ENCODE measurements at regions not wholly inside any gene's neighbourhood (a gene's known extent, or its start where the extent isn't known, plus 50 kb on each side); places are given as distances from the start of the nearest gene placed in this dataset.
"Not testable (repeated sequence)": the region's sequence is repeated elsewhere in the genome, so short reads cannot be mapped to it uniquely, and the experiment has no call there.

GRCh38 chr13:40054422-40054821 is 399.0 kb downstream of the COG6 start:
- TF ChIP-seq EZH2 (IDR thresholded peaks at IDR 0.05; ENCODE audit: insufficient read depth, low read length): not testable (repeated sequence)
- TF ChIP-seq, protein P1, sequence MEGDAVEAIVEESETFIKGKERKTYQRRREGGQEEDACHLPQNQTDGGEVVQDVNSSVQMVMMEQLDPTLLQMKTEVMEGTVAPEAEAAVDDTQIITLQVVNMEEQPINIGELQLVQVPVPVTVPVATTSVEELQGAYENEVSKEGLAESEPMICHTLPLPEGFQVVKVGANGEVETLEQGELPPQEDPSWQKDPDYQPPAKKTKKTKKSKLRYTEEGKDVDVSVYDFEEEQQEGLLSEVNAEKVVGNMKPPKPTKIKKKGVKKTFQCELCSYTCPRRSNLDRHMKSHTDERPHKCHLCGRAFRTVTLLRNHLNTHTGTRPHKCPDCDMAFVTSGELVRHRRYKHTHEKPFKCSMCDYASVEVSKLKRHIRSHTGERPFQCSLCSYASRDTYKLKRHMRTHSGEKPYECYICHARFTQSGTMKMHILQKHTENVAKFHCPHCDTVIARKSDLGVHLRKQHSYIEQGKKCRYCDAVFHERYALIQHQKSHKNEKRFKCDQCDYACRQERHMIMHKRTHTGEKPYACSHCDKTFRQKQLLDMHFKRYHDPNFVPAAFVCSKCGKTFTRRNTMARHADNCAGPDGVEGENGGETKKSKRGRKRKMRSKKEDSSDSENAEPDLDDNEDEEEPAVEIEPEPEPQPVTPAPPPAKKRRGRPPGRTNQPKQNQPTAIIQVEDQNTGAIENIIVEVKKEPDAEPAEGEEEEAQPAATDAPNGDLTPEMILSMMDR (IDR thresholded peaks at IDR 0.05; ENCODE audit: insufficient read depth, low read depth, low read length): not testable (repeated sequence)

Measured in astrocyte (in vitro differentiated cells and primary cell).